ENCODE measurements at regions not wholly inside any gene's neighbourhood (a gene's known extent, or its start where the extent isn't known, plus 50 kb on each side); places are given as distances from the start of the nearest gene placed in this dataset.

DNA sequence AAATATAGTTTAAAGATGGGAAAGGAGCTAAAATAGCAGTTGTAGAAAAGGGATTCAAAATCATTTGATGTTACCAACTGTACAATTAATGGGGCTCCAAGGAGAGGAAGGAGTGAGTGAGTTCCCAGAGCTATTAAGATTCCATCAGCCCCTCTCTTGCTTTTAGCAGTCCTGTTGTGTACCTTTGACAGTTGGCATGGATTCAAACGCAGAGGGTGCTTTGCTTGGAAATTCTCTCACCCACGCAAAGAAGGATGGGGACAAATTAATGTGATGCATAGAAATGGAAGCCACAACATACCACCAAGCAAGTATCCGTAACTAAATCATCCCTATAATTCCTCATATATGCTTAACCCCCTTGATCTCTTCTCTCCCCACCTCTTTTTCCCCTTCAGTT, 461.3 kb downstream of the EBF1 start:
- CTCF ChIA-PET = no interaction called here
- intact Hi-C loops (cut with DNase I, micrococcal nuclease) = no loop called here
- TF ChIP-seq, protein P1, sequence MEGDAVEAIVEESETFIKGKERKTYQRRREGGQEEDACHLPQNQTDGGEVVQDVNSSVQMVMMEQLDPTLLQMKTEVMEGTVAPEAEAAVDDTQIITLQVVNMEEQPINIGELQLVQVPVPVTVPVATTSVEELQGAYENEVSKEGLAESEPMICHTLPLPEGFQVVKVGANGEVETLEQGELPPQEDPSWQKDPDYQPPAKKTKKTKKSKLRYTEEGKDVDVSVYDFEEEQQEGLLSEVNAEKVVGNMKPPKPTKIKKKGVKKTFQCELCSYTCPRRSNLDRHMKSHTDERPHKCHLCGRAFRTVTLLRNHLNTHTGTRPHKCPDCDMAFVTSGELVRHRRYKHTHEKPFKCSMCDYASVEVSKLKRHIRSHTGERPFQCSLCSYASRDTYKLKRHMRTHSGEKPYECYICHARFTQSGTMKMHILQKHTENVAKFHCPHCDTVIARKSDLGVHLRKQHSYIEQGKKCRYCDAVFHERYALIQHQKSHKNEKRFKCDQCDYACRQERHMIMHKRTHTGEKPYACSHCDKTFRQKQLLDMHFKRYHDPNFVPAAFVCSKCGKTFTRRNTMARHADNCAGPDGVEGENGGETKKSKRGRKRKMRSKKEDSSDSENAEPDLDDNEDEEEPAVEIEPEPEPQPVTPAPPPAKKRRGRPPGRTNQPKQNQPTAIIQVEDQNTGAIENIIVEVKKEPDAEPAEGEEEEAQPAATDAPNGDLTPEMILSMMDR (IDR thresholded peaks at IDR 0.05) = no peak
- Mint-ChIP-seq H3K9me3 (no peaks in the 10 kb centered on the region), H3K27me3 (no peaks in the 10 kb centered on the region), H3K4me3 (no peak overlapping the region), H3K4me1 (ENCODE audit: low read depth) (no peaks in the 10 kb centered on the region), H3K36me3 (ENCODE audit: low read depth) (no peaks in the 10 kb centered on the region), H3K27ac (no peak overlapping the region)
- Histone ChIP-seq H3K27me3 (ENCODE audit: control insufficient read depth in 1 of 2, insufficient read depth in 2 of 2, low read length in 2 of 2) (no peaks in the 10 kb centered on the region), H3K27ac (ENCODE audit: low read depth in 1 of 2, low read length in 2 of 2) (no peak overlapping the region), H3K9me3 (ENCODE audit: control insufficient read depth in 1 of 2, insufficient read depth in 1 of 2, low read length in 2 of 2) (no peaks in the 10 kb centered on the region), H3K4me3 (ENCODE audit: low read length) (no peak overlapping the region), H3K4me1 (ENCODE audit: insufficient read depth, low read length) (no peaks in the 10 kb centered on the region), H3K36me3 (ENCODE audit: insufficient read depth, low read length) (no peaks in the 10 kb centered on the region)
- POLR2A ChIA-PET = no interaction called here
- DNase-seq = no peak
- ATAC-seq (ENCODE audit: poor library complexity) = no peak

DNA sequence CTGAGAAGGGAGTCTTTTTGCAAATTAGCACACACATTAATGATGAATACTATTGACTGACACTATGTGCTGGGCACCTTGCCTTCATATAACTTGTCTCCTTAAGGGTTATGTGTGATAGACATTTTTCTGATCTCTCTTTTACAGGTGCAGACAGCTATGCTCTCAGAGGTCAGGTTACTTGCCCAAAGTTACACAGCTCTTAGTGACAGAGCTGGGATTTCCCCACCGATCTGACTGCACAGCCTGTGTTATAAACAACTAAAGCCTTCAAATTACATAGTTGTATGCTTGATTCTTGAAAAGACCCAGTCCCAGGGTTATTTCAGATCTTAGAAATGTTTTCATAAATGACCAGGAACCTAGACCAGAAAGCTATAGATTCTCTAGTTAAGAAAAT, 462.7 kb downstream of the EBF1 start:
- DNase-seq (no peak), ATAC-seq (ENCODE audit: poor library complexity) (no peak)
- CTCF ChIA-PET = no interaction called here
- POLR2A ChIA-PET = interaction anchor here (0.6 kb wide), 1 partner anchor 178 kb away, joined by 3 read pairs; no protein-coding TSS in a partner anchor
- Histone ChIP-seq H3K4me1 (ENCODE audit: insufficient read depth, low read length) (no peaks in the 10 kb centered on the region), H3K27me3 (ENCODE audit: control insufficient read depth in 1 of 2, insufficient read depth in 2 of 2, low read length in 2 of 2) (no peaks in the 10 kb centered on the region), H3K9me3 (ENCODE audit: control insufficient read depth in 1 of 2, insufficient read depth in 1 of 2, low read length in 2 of 2) (no peaks in the 10 kb centered on the region), H3K36me3 (ENCODE audit: insufficient read depth, low read length) (no peaks in the 10 kb centered on the region), H3K27ac (ENCODE audit: low read depth in 1 of 2, low read length in 2 of 2) (no peak overlapping the region), H3K4me3 (ENCODE audit: low read length) (no peak overlapping the region)
- no peak overlapping the region for H3K27ac Mint-ChIP-seq
- no peak overlapping the region for H3K4me3 Mint-ChIP-seq
- H3K36me3 Mint-ChIP-seq (ENCODE audit: low read depth) = no peaks in the 10 kb centered on the region
- H3K4me1 Mint-ChIP-seq (ENCODE audit: low read depth) = no peaks in the 10 kb centered on the region
- intact Hi-C loops (cut with DNase I, micrococcal nuclease) = no loop called here
- no peaks in the 10 kb centered on the region for H3K9me3 Mint-ChIP-seq
- no peaks in the 10 kb centered on the region for H3K27me3 Mint-ChIP-seq
- TF ChIP-seq, protein P1 (IDR thresholded peaks at IDR 0.05) = no peak

DNA sequence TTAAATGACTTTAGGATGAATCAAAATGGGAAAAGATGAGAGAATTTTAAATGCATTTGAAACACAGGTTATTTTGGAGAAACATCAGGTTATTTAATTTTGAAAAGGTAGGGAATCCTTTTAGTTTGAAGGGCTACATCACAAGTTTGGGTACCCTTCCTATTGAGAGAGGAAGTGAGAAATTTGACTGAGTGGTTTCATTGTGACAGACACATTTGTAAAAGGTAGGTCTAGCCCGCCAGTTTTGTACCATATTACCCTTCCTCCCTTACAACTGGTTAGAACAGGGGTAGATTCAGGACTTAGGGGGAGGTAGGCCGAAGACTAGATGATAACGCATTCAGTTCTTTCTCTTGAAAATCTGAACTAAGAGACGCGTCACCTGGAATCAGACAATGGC, 464.2 kb downstream of the EBF1 start:
- no peak overlapping the region for H3K4me3 ChIP-seq (ENCODE audit: low read length)
- no peaks in the 10 kb centered on the region for H3K4me1 ChIP-seq (ENCODE audit: insufficient read depth, low read length)
- Mint-ChIP-seq H3K27ac (no peak overlapping the region), H3K4me3 (no peak overlapping the region), H3K36me3 (ENCODE audit: low read depth) (no peaks in the 10 kb centered on the region), H3K4me1 (ENCODE audit: low read depth) (no peaks in the 10 kb centered on the region), H3K9me3 (no peaks in the 10 kb centered on the region), H3K27me3 (no peaks in the 10 kb centered on the region)
- ATAC-seq (ENCODE audit: poor library complexity) (no peak), DNase-seq (no peak)
- no peaks in the 10 kb centered on the region for H3K27me3 ChIP-seq (ENCODE audit: control insufficient read depth in 1 of 2, insufficient read depth in 2 of 2, low read length in 2 of 2)
- ChIA-PET CTCF (no interaction called here), POLR2A (no interaction called here)
- H3K27ac ChIP-seq (ENCODE audit: low read depth in 1 of 2, low read length in 2 of 2) = no peak overlapping the region
- no peaks in the 10 kb centered on the region for H3K9me3 ChIP-seq (ENCODE audit: control insufficient read depth in 1 of 2, insufficient read depth in 1 of 2, low read length in 2 of 2)
- TF ChIP-seq, protein P1 (IDR thresholded peaks at IDR 0.05) = no peak
- no peaks in the 10 kb centered on the region for H3K36me3 ChIP-seq (ENCODE audit: insufficient read depth, low read length)
- intact Hi-C loops (cut with DNase I, micrococcal nuclease) = no loop called here

All from CD4-positive, alpha-beta T cell (primary cell).